HCT116 (cell line): ENCODE measurements at regions not wholly inside any gene's neighbourhood (a gene's known extent, or its start where the extent isn't known, plus 50 kb on each side); places are given as distances from the start of the nearest gene placed in this dataset.

ENCODE experiments used
- EZH2phosphoT487 ChIP-seq: fragments of 200-600 bp; IDR thresholded peaks from 2 replicates; pipeline ENCODE4 v1.6.1; 2018; ENCODE audit warnings: antibody characterized with exemption, borderline replicate concordance
- FOSL1 ChIP-seq: IDR thresholded peaks from 2 replicates; pipeline ENCODE4 v1.6.1; 2012; ENCODE audit warnings: low read depth
- RAD21 ChIP-seq: IDR thresholded peaks from 2 replicates; pipeline ENCODE4 v1.6.1; 2012; ENCODE audit warnings: low read depth, mild to moderate bottlenecking
- SRF ChIP-seq: IDR thresholded peaks from 2 replicates; pipeline ENCODE4 v1.6.1; 2012; ENCODE audit warnings: low read depth
- ZNF274 ChIP-seq: fragments of 200-500 bp; sonication (Bioruptor generic); IDR thresholded peaks from 2 replicates; pipeline ENCODE4 v1.6.1; 2014; ENCODE audit warnings: mild to moderate bottlenecking, low read depth, low read length, inconsistent platforms
- TF ChIP-seq, protein P1 (sequence below), 3 experiments: fragments of 200-600 bp in 1 of 3; sonication (generic) in 1 of 3; IDR thresholded peaks in 2 of 3; conservative IDR thresholded peaks in 1 of 3; 2 replicates each; pipeline ENCODE4 v1.5.1; 2012 to 2017; ENCODE audit warnings: low read depth in 2 of 3, low read length in 2 of 3, antibody characterized with exemption in 1 of 3, borderline replicate concordance in 1 of 3, control low read depth in 1 of 3, mild to moderate bottlenecking in 1 of 3, mixed read lengths in 1 of 3, mixed run types in 1 of 3, moderate library complexity in 1 of 3; ENCODE audit not compliant: insufficient read depth in 1 of 3

- TF ChIP-seq, protein P1, sequence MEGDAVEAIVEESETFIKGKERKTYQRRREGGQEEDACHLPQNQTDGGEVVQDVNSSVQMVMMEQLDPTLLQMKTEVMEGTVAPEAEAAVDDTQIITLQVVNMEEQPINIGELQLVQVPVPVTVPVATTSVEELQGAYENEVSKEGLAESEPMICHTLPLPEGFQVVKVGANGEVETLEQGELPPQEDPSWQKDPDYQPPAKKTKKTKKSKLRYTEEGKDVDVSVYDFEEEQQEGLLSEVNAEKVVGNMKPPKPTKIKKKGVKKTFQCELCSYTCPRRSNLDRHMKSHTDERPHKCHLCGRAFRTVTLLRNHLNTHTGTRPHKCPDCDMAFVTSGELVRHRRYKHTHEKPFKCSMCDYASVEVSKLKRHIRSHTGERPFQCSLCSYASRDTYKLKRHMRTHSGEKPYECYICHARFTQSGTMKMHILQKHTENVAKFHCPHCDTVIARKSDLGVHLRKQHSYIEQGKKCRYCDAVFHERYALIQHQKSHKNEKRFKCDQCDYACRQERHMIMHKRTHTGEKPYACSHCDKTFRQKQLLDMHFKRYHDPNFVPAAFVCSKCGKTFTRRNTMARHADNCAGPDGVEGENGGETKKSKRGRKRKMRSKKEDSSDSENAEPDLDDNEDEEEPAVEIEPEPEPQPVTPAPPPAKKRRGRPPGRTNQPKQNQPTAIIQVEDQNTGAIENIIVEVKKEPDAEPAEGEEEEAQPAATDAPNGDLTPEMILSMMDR (IDR thresholded peaks at IDR 0.05 in 2 of 3, conservative IDR thresholded peaks at IDR 0.05 in 1 of 3; ENCODE audit: borderline replicate concordance in 1 of 3, insufficient read depth in 1 of 3, low read depth in 2 of 3, low read length in 2 of 3) = no peak
- TF ChIP-seq EZH2phosphoT487 = no peak
- no peak for TF ChIP-seq ZNF274
- TF ChIP-seq SRF = no peak
- TF ChIP-seq FOSL1 = no peak
- TF ChIP-seq RAD21 = no peak
Measured at GRCh38 chr15:95624616-95625361, 705.7 kb upstream of the NR2F2 start.
